Heart right ventricle (tissue), 16 donors: ENCODE measurements at regions not wholly inside any gene's neighbourhood (a gene's known extent, or its start where the extent isn't known, plus 50 kb on each side); places are given as distances from the start of the nearest gene placed in this dataset.
"Not testable (repeated sequence)": the region's sequence is repeated elsewhere in the genome, so short reads cannot be mapped to it uniquely, and the experiment has no call there.

Experiments used
- ATAC-seq, 8 donors: fragments of 200-7000 bp; cut with Tn5 transposase; one replicate each; pipeline ENCODE4 v1.9.1; 2020; ENCODE audit warnings: mild to moderate bottlenecking in 8 of 8, moderate library complexity in 8 of 8, moderate number of reproducible peaks in 1 of 8
- DNase-seq, 2 donors: peaks; one replicate each; pipeline ENCODE4 v3.0.0-alpha.2; 2020
- H3K27ac ChIP-seq, 10 donors: fragments of 200-600 bp; sonication (generic) in 2 of 10; one replicate each; pipeline versions ENCODE4 v1.5.0 to v1.8.0; 2020 to 2022; ENCODE audit warnings: mild to moderate bottlenecking in 3 of 10
- H3K27me3 ChIP-seq, 7 donors: fragments of 200-600 bp; one replicate each; pipeline ENCODE4 v1.8.0; 2021 to 2022; ENCODE audit warnings: mild to moderate bottlenecking in 2 of 7
- H3K36me3 ChIP-seq, 9 donors: fragments of 200-600 bp; sonication (generic) in 1 of 9; one replicate each; pipeline versions ENCODE4 v1.5.0 to v1.8.0; 2020 to 2022; ENCODE audit warnings: mild to moderate bottlenecking in 2 of 9
- H3K4me1 ChIP-seq, 9 donors: fragments of 200-600 bp; sonication (generic) in 1 of 9; one replicate each; pipeline versions ENCODE4 v1.5.0 to v1.8.0; 2020 to 2022; ENCODE audit warnings: mild to moderate bottlenecking in 4 of 9
- H3K4me3 ChIP-seq, 10 donors: fragments of 200-600 bp; sonication (generic) in 2 of 10; one replicate each; pipeline versions ENCODE4 v1.5.0 to v1.8.0; 2020 to 2022; ENCODE audit warnings: mild to moderate bottlenecking in 7 of 10, moderate library complexity in 2 of 10
- H3K9me3 ChIP-seq, 11 donors: fragments of 200-600 bp in 10 of 11; sonication (generic) in 2 of 11; one replicate each; pipeline versions ENCODE4 v1.5.0 to v1.8.0; 2013 to 2022; ENCODE audit warnings: mild to moderate bottlenecking in 2 of 11, control low read depth in 1 of 11, moderate library complexity in 1 of 11
- CTCF ChIP-seq, 9 donors: fragments of 200-600 bp; sonication (generic) in 2 of 9; IDR thresholded peaks; one replicate each; pipeline versions ENCODE4 v1.5.0 to v1.8.0; 2021 to 2022; ENCODE audit warnings: antibody characterized with exemption in 9 of 9, mild to moderate bottlenecking in 5 of 9, moderate library complexity in 1 of 9
- WGBS, 2 donors: extraction: QIAGEN DNeasy Blood & Tissue Kit; methylation state at CpG; one replicate each; pipeline ENCODE4 v1.1.7; 2013; ENCODE audit warnings: inconsistent platforms in 1 of 2; 5-methylcytosine and 5-hydroxymethylcytosine counted together
- intact Hi-C, 10 donors: fragments of 100-400 bp; cut with DNase I; formaldehyde crosslinking; loops; one replicate each; pipeline versions ENCODE4 v1.11.1 to v1.14.2; 2022
- donor health status: Arrhythmogenic right ventricular cardiomyopathy.
- donor health status: ischemic (EF 13 %, LVEDD 7.1; RV severe dilation, severe dysfunction).
- donor health status: healthy with polysubstance abuse.
- donor health status: DM: no; HTN: yes; CAD: no.
- donor health status: DM: no; HTN: no; CAD: no.
- donor health status: ischemic (EF 25% LVEDD 6.9; RV normal size, moderate dysfunction).
- donor health status: ischemic (EF 25% LVEDD 5.7; RV mildly dilated, moderate dysfunction).
- donor health status: healthy.
- donor health status: DM: yes; HTN: yes; CAD: no.
- donor health status: Ischemic cardiomyopathy.
- donor health status: ischemic (EF 35%, LVEDD 5.7; RV mildly dilated, moderate dysfunction).
- donor health status: nonischemic (EF 11% LVEDD 7.7; RV severe dilation, severe dysfunction).
- donor health status: DM: yes; HTN: yes; CAD: no.
- donor health status: PGD.
- donor health status: ischemic (EF 29% LVEDD 5.4; RV normal size, mild dysfunction).
- donor health status: nonischemic (EF 23%, LVEDD 6.1; RV moderate dilation, normal function).

GRCh38 chr14:53714495-53715192, 242.0 kb downstream of the BMP4 start:
- no peak for TF ChIP-seq CTCF (IDR thresholded peaks at IDR 0.05)
- Histone ChIP-seq H3K27me3 (no peaks in the 10 kb centered on the region), H3K4me3 (peak overlapping the region in 7 of 10 donors; percentile 5 to 34 (median 15)), H3K9me3 (peaks cover 0 to 5% (median 0%) of the 10 kb centered on the region in 11 donors), H3K27ac (peak overlapping the region in 9 of 10 donors; percentile 17 to 73 (median 55)), H3K4me1 (peaks cover 0 to 35% (median 25%) of the 10 kb centered on the region in 9 donors), H3K36me3 (no peaks in the 10 kb centered on the region)
- intact Hi-C loops: loop anchor here in 2 of 10 donors (10.0 kb wide), 1 partner anchor 240 kb away; the partner anchor contains the start of gene BMP4 (in 2 of the 2)
- peak in 6 of 8 donors; percentile 54 to 66 (median 63) for ATAC-seq
- no peak for DNase-seq
- 4% methylated on average over 5 of the region's 5 CpGs for WGBS, 2 donors

- H3K4me1 ChIP-seq: peaks cover 0 to 35% (median 25%) of the 10 kb centered on the region in 9 donors
- intact Hi-C loops: loop anchor here in 2 of 10 donors (10.0 kb wide), 1 partner anchor 242 kb away; the partner anchor contains the start of gene BMP4 (in 2 of the 2)
- WGBS, 2 donors: 95 to 98% methylated on average over 3 of the region's 3 CpGs
- ATAC-seq, H3K9me3 ChIP-seq, H3K4me3 ChIP-seq, H3K36me3 ChIP-seq, DNase-seq, H3K27me3 ChIP-seq, H3K27ac ChIP-seq: not testable (repeated sequence)
Observed at GRCh38 chr14:53712901-53713300, 243.7 kb downstream of the BMP4 start.

- DNase-seq (no peak), ATAC-seq (no peak)
- H3K27ac ChIP-seq: no peak overlapping the region
- WGBS, 2 donors: 91% methylated on average over 4 of the region's 4 CpGs
- no peaks in the 10 kb centered on the region for H3K36me3 ChIP-seq
- H3K4me1 ChIP-seq: peaks cover 0 to 25% (median 17%) of the 10 kb centered on the region in 9 donors
- TF ChIP-seq CTCF (IDR thresholded peaks at IDR 0.05): no peak
- no peaks in the 10 kb centered on the region for H3K27me3 ChIP-seq
- no peak overlapping the region for H3K4me3 ChIP-seq
- peaks cover 0 to 5% (median 0%) of the 10 kb centered on the region in 11 donors for H3K9me3 ChIP-seq
- intact Hi-C loops: loop anchor here in 2 of 10 donors (10.0 kb wide), 1 partner anchor 244 kb away; the partner anchor contains the start of gene BMP4 (in 2 of the 2)
Observed at GRCh38 chr14:53711205-53711604, 245.4 kb downstream of the BMP4 start.

GRCh38 chr14:53710615-53711014, 246.0 kb downstream of the BMP4 start:
- Histone ChIP-seq H3K27ac (no peak overlapping the region), H3K27me3 (no peaks in the 10 kb centered on the region), H3K4me1 (peaks cover 0 to 19% (median 12%) of the 10 kb centered on the region in 9 donors), H3K36me3 (no peaks in the 10 kb centered on the region), H3K9me3 (peaks cover 0 to 5% (median 0%) of the 10 kb centered on the region in 11 donors), H3K4me3 (no peak overlapping the region)
- intact Hi-C loops: loop anchor here in 2 of 10 donors (10.0 kb wide), 1 partner anchor 244 kb away; the partner anchor contains the start of gene BMP4 (in 2 of the 2)
- 87 to 89% methylated on average over 4 of the region's 4 CpGs for WGBS, 2 donors
- ATAC-seq (no peak), DNase-seq (no peak)
- no peak for TF ChIP-seq CTCF (IDR thresholded peaks at IDR 0.05)

GRCh38 chr14:53709381-53709780, 247.2 kb downstream of the BMP4 start:
- no peaks in the 10 kb centered on the region for H3K36me3 ChIP-seq
- H3K9me3 ChIP-seq: peaks cover 0 to 5% (median 0%) of the 10 kb centered on the region in 11 donors
- intact Hi-C loops: no loop called here
- ATAC-seq: no peak
- no peak overlapping the region for H3K4me3 ChIP-seq
- DNase-seq: no peak
- H3K27ac ChIP-seq: no peak overlapping the region
- WGBS, 2 donors: 97% methylated on average over 3 of the region's 3 CpGs
- peaks cover 0 to 7% (median 3%) of the 10 kb centered on the region in 9 donors for H3K4me1 ChIP-seq
- TF ChIP-seq CTCF (IDR thresholded peaks at IDR 0.05): no peak
- H3K27me3 ChIP-seq: no peaks in the 10 kb centered on the region
